ENCODE measurements at regions not wholly inside any gene's neighbourhood (a gene's known extent, or its start where the extent isn't known, plus 50 kb on each side); places are given as distances from the start of the nearest gene placed in this dataset.

- TF ChIP-seq CTCF (IDR thresholded peaks at IDR 0.05; ENCODE audit: low read length) = no peak
- TF ChIP-seq EZH2phosphoT487 (IDR thresholded peaks at IDR 0.05; ENCODE audit: low read length) = no peak
- no peak for TF ChIP-seq EZH2 (optimal IDR thresholded peaks at IDR 0.05; ENCODE audit: low read depth, low read length)
Measured at GRCh38 chr10:59517996-59518395, 155.6 kb upstream of the FAM13C start.

Measured in MM.1S (cell line).